DND-41 (cell line): ENCODE measurements at regions not wholly inside any gene's neighbourhood (a gene's known extent, or its start where the extent isn't known, plus 50 kb on each side); places are given as distances from the start of the nearest gene placed in this dataset.

Experiments used
- ATAC-seq: fragments of 200-7000 bp; cut with Tn5 transposase; 3 replicates; pipeline ENCODE4 v1.9.1; 2021; ENCODE audit warnings: low read depth; ENCODE audit not compliant: insufficient read depth
- DNase-seq: peaks from one replicate; pipeline ENCODE4 v3.0.0-alpha.2; 2020
- H2AFZ ChIP-seq: 2 replicates; pipeline ENCODE4 v1.6.0; 2012; ENCODE audit warnings: low read depth, low read length
- H3K27ac ChIP-seq: 2 replicates; pipeline ENCODE4 v1.5.1; 2012; ENCODE audit warnings: low read length, inconsistent platforms
- H3K27me3 ChIP-seq: fragments of 200-600 bp; sonication (generic); 2 replicates; pipeline ENCODE4 v1.6.0; 2012; ENCODE audit warnings: low read length, mild to moderate bottlenecking, inconsistent platforms; ENCODE audit not compliant: insufficient read depth, poor library complexity
- H3K36me3 ChIP-seq: 2 replicates; pipeline ENCODE4 v1.5.1; 2012; ENCODE audit warnings: low read length, inconsistent platforms; ENCODE audit not compliant: insufficient read depth
- H3K4me1 ChIP-seq: 2 replicates; pipeline ENCODE4 v1.5.1; 2012; ENCODE audit warnings: mild to moderate bottlenecking, low read length; ENCODE audit not compliant: insufficient read depth
- H3K4me2 ChIP-seq: 2 replicates; pipeline ENCODE4 v1.6.0; 2012; ENCODE audit warnings: mild to moderate bottlenecking, moderate library complexity, low read length, inconsistent platforms; ENCODE audit not compliant: insufficient read depth
- H3K4me3 ChIP-seq, 2 experiments: fragments of 200-600 bp in 1 of 2; shearing (Covaris generic) in 1 of 2; 2 replicates each; pipeline ENCODE4 v1.5.1; 2012 to 2016; ENCODE audit warnings: inconsistent platforms in 2 of 2, low read length in 2 of 2, mild to moderate bottlenecking in 2 of 2, low read depth in 1 of 2, moderate library complexity in 1 of 2
- H3K79me2 ChIP-seq: 2 replicates; pipeline ENCODE4 v1.6.0; 2012; ENCODE audit warnings: low read length, inconsistent platforms; ENCODE audit not compliant: insufficient read depth
- H3K9ac ChIP-seq: 2 replicates; pipeline ENCODE4 v1.6.0; 2012; ENCODE audit warnings: low read depth, mild to moderate bottlenecking, inconsistent platforms, low read length, moderate library complexity
- H3K9me3 ChIP-seq: 2 replicates; pipeline ENCODE4 v1.5.1; 2012; ENCODE audit warnings: low read length, moderate library complexity, mild to moderate bottlenecking, inconsistent platforms; ENCODE audit not compliant: insufficient read depth, severe bottlenecking
- H4K20me1 ChIP-seq: 2 replicates; pipeline ENCODE4 v1.6.0; 2012; ENCODE audit warnings: low read length; ENCODE audit not compliant: insufficient read depth
- CTCF ChIP-seq: IDR thresholded peaks from 2 replicates; pipeline ENCODE4 v1.5.1; 2012; ENCODE audit warnings: borderline replicate concordance, low read length, moderate library complexity, mild to moderate bottlenecking; ENCODE audit not compliant: poor library complexity, severe bottlenecking; ENCODE audit errors: extremely low read depth
- EZH2 ChIP-seq: IDR thresholded peaks from 3 replicates; pipeline ENCODE4 v1.6.1; 2012; ENCODE audit warnings: borderline replicate concordance, low read depth, mild to moderate bottlenecking, moderate library complexity, low read length, inconsistent platforms; ENCODE audit not compliant: severe bottlenecking

- no peak for ATAC-seq
- Histone ChIP-seq H2AFZ (no peak overlapping the region), H3K27ac (no peak overlapping the region), H3K79me2 (no peaks in the 10 kb centered on the region), H3K4me2 (no peak overlapping the region), H3K4me3 (no peak overlapping the region), H3K9me3 (no peaks in the 10 kb centered on the region), H4K20me1 (no peaks in the 10 kb centered on the region), H3K27me3 (no peaks in the 10 kb centered on the region), H3K9ac (no peak overlapping the region), H3K4me1 (peaks cover 10% of the 10 kb centered on the region; the same call in 1 of the 2 replicates), H3K36me3 (no peaks in the 10 kb centered on the region)
- no peak for DNase-seq
- TF ChIP-seq CTCF, result no peak
- no peak for TF ChIP-seq EZH2
Measured at GRCh38 chr3:35970793-35971192, 331.5 kb downstream of the ARPP21 start.

GRCh38 chr3:35971686-35972085 is 332.4 kb downstream of the ARPP21 start:
- no peak overlapping the region for H3K9ac ChIP-seq
- no peak for ATAC-seq
- H3K36me3 ChIP-seq, result no peaks in the 10 kb centered on the region

GRCh38 chr3:35974872-35975271 is 335.5 kb downstream of the ARPP21 start:
- peaks cover 2% of the 10 kb centered on the region for H3K27me3 ChIP-seq
- no peaks in the 10 kb centered on the region for H3K9me3 ChIP-seq
- H3K4me1 ChIP-seq, result peaks cover 6% of the 10 kb centered on the region; the same call in 1 of the 2 replicates
- no peak overlapping the region for H2AFZ ChIP-seq
- H3K27ac ChIP-seq, result no peak overlapping the region
- H3K9ac ChIP-seq, result no peak overlapping the region
- no peak for TF ChIP-seq EZH2
- TF ChIP-seq CTCF, result no peak
- no peaks in the 10 kb centered on the region for H3K36me3 ChIP-seq
- H3K79me2 ChIP-seq, result no peaks in the 10 kb centered on the region
- ATAC-seq (no peak), DNase-seq (no peak)
- H4K20me1 ChIP-seq, result no peaks in the 10 kb centered on the region
- H3K4me3 ChIP-seq, result no peak overlapping the region
- no peak overlapping the region for H3K4me2 ChIP-seq

More at GRCh38 chr3:35971686-35972085, 332.4 kb downstream of the ARPP21 start:
- DNase-seq, result no peak
- Histone ChIP-seq H3K27me3 (no peaks in the 10 kb centered on the region), H3K4me2 (no peak overlapping the region), H3K27ac (no peak overlapping the region), H3K9me3 (no peaks in the 10 kb centered on the region), H3K4me3 (no peak overlapping the region), H2AFZ (no peak overlapping the region), H4K20me1 (no peaks in the 10 kb centered on the region), H3K4me1 (peaks cover 10% of the 10 kb centered on the region; the same call in 1 of the 2 replicates), H3K79me2 (no peaks in the 10 kb centered on the region)
- TF ChIP-seq CTCF (no peak), EZH2 (no peak)

GRCh38 chr3:35986161-35986560 is 346.8 kb downstream of the ARPP21 start:
- Histone ChIP-seq H2AFZ (no peak overlapping the region), H3K9me3 (no peaks in the 10 kb centered on the region), H3K4me2 (no peak overlapping the region), H3K27me3 (peaks cover 6% of the 10 kb centered on the region), H3K4me3 (no peak overlapping the region), H3K27ac (no peak overlapping the region), H3K4me1 (no peaks in the 10 kb centered on the region), H4K20me1 (no peaks in the 10 kb centered on the region), H3K79me2 (no peaks in the 10 kb centered on the region), H3K36me3 (no peaks in the 10 kb centered on the region), H3K9ac (no peak overlapping the region)
- no peak for TF ChIP-seq EZH2
- no peak for TF ChIP-seq CTCF
- DNase-seq, result no peak
- no peak for ATAC-seq
